ENCODE measurements at regions not wholly inside any gene's neighbourhood (a gene's known extent, or its start where the extent isn't known, plus 50 kb on each side); places are given as distances from the start of the nearest gene placed in this dataset.

GRCh38 chr4:62301500-62301899, 1101.4 kb downstream of the ADGRL3 start:
- TF ChIP-seq CTCF (conservative IDR thresholded peaks at IDR 0.05) = no peak
- Mint-ChIP-seq H3K27me3 (ENCODE audit: low read depth) (no peaks in the 10 kb centered on the region), H3K36me3 (ENCODE audit: low read depth) (peaks cover 9% of the 10 kb centered on the region), H3K27ac (ENCODE audit: unreplicated experiment) (no peak overlapping the region), H3K4me3 (no peak overlapping the region), H3K9me3 (peaks cover 12% of the 10 kb centered on the region), H3K4me1 (peaks cover 8% of the 10 kb centered on the region)
- DNase-seq (ENCODE audit: low read depth, low spot score) = no peak

DNA sequence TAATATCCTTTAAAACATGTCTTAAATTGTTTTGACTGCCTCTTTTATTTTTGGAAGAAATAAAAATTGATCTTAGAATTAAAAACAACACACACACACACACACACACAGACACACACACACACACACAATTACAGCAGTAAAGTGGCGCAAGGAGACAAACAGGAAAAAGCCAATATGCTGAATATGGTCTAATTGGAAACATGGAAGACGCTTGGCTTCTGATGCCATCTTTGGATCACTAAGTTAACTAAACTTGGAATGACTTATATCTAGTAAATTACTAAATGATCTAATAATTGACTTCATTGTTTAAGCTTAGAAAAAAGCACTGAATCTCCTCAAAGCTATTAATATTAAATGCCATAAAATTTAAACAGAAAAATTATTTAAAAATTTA, 1093.4 kb downstream of the ADGRL3 start:
- no peak for DNase-seq (ENCODE audit: low read depth, low spot score)
- no peaks in the 10 kb centered on the region for H3K9me3 Mint-ChIP-seq
- no peaks in the 10 kb centered on the region for H3K4me1 Mint-ChIP-seq
- H3K36me3 Mint-ChIP-seq (ENCODE audit: low read depth) = no peaks in the 10 kb centered on the region
- no peaks in the 10 kb centered on the region for H3K27me3 Mint-ChIP-seq (ENCODE audit: low read depth)
- H3K4me3 Mint-ChIP-seq = no peak overlapping the region
- H3K27ac Mint-ChIP-seq (ENCODE audit: unreplicated experiment) = no peak overlapping the region
- no peak for TF ChIP-seq CTCF (conservative IDR thresholded peaks at IDR 0.05)

DNA sequence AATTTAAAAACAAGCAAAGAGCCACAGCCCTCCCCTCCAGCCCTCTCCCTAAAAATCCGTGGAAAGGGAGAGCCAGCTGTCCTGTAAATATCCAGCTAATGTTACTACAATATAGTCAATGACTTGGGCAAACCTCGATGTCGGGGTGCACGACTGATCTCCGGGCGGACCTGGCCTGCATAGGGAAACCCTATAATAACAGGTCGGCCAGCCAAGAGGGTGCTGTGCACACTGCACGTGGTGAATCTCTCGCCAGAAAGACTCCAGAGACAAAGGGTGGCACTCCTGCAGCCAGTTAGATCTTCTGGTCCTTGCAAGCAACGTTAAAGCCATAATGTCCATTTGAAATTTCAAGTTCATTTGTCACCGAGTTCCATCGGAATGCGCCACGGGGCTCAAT, 1092.8 kb downstream of the ADGRL3 start:
- TF ChIP-seq CTCF (conservative IDR thresholded peaks at IDR 0.05) = no peak

DNA sequence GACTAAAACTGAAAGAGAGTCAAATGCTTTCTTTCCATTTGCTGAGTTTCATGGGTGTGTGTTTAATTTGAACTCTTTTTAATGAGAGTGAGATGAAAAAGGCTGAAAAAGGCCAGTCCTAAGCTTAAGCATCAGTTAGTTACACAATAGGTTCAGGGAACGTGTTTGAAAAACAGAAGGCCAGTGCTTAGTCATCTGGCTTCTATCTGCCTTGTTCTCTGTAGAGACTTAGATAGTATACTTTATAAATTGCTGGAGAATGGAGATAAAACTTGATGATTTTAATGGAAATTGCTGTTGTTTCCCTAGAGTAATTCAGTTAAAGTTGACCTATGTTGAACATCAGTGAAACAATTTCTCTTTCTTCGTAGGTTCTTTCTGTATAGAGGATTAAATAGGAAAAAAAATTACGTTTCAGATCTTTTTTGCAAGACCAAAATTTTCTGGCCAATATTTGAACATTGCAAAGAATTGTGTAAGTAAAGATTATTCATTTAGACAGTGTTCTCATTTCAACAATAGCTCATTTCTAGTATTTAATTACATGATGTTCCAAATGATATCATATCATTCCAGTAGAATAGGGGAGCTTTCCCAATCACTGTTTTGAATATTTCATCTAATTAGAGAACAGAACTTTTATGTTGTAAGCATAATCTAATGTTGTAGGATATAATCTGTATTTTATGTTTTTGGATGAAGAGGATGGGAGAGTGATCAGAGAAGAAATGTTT, 1088.8 kb downstream of the ADGRL3 start:
- no peaks in the 10 kb centered on the region for H3K9me3 Mint-ChIP-seq
- H3K36me3 Mint-ChIP-seq (ENCODE audit: low read depth) = no peaks in the 10 kb centered on the region
- H3K27me3 Mint-ChIP-seq (ENCODE audit: low read depth) = no peaks in the 10 kb centered on the region
- no peak overlapping the region for H3K27ac Mint-ChIP-seq (ENCODE audit: unreplicated experiment)
- H3K4me3 Mint-ChIP-seq = no peak overlapping the region
- H3K4me1 Mint-ChIP-seq = no peaks in the 10 kb centered on the region
- TF ChIP-seq CTCF (conservative IDR thresholded peaks at IDR 0.05) = no peak
- DNase-seq (ENCODE audit: low read depth, low spot score) = no peak

More for the DNA sequence above, 1092.8 kb downstream of the ADGRL3 start:
- DNase-seq (ENCODE audit: low read depth, low spot score) = no peak
- Mint-ChIP-seq H3K9me3 (no peaks in the 10 kb centered on the region), H3K27ac (ENCODE audit: unreplicated experiment) (no peak overlapping the region), H3K4me3 (no peak overlapping the region), H3K27me3 (ENCODE audit: low read depth) (no peaks in the 10 kb centered on the region), H3K4me1 (no peaks in the 10 kb centered on the region), H3K36me3 (ENCODE audit: low read depth) (no peaks in the 10 kb centered on the region)

- Mint-ChIP-seq H3K9me3 (no peaks in the 10 kb centered on the region), H3K4me3 (no peak overlapping the region), H3K4me1 (no peaks in the 10 kb centered on the region), H3K36me3 (ENCODE audit: low read depth) (no peaks in the 10 kb centered on the region), H3K27ac (ENCODE audit: unreplicated experiment) (no peak overlapping the region), H3K27me3 (ENCODE audit: low read depth) (no peaks in the 10 kb centered on the region)
- TF ChIP-seq CTCF (conservative IDR thresholded peaks at IDR 0.05) = no peak
- no peak for DNase-seq (ENCODE audit: low read depth, low spot score)
Observed at GRCh38 chr4:62285026-62285425, 1084.9 kb downstream of the ADGRL3 start.

All from neural crest cell (in vitro differentiated cells).